OCI-LY3 (cell line): ENCODE measurements at regions not wholly inside any gene's neighbourhood (a gene's known extent, or its start where the extent isn't known, plus 50 kb on each side); places are given as distances from the start of the nearest gene placed in this dataset.

Experiments
- EZH2phosphoT487 ChIP-seq: fragments of 200-600 bp; shearing (Covaris generic); IDR thresholded peaks from 2 replicates; pipeline ENCODE4 v1.6.1; 2018; ENCODE audit warnings: antibody characterized with exemption, mixed run types, low read depth
- TF ChIP-seq, protein P1 (sequence below): fragments of 200-600, 300-600 bp; sonication (generic); IDR thresholded peaks from 2 replicates; pipeline ENCODE4 v1.5.1; 2014; ENCODE audit warnings: antibody characterized with exemption, low read length, low read depth

DNA sequence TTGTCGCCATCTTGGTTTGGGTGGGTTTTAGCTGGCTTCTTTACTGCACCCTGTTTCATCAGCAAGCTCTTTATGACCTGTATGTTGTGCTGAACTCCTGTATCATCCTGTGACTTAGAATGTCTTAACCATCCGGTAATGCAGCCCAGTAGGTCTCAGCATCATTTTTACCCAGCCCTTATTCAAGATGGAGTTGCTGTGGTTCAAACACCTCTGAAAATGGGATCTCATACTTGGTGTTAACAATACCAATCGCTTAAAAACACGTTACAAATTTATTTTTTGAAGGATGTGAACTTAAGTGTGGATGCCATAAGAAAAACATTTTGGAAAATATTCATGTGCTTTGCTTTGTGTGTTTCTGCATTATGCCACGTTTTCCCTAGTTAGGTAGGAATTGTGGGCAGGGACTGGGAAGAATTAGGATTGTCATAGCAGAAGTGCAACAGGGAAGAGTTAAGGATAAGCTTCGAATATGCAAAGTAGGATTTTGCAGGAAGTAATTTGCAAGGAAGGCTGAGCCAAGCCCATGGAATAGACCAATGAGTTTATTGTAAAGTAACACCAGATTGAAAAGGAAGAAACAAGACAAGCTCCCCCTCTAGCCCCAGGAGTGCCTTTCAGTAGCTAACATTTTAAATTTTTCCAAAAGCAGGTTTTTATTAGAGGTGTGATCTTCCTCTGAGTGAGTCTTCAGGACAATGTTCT, 56.4 kb downstream of the PRR15 start:
- TF ChIP-seq, protein P1, sequence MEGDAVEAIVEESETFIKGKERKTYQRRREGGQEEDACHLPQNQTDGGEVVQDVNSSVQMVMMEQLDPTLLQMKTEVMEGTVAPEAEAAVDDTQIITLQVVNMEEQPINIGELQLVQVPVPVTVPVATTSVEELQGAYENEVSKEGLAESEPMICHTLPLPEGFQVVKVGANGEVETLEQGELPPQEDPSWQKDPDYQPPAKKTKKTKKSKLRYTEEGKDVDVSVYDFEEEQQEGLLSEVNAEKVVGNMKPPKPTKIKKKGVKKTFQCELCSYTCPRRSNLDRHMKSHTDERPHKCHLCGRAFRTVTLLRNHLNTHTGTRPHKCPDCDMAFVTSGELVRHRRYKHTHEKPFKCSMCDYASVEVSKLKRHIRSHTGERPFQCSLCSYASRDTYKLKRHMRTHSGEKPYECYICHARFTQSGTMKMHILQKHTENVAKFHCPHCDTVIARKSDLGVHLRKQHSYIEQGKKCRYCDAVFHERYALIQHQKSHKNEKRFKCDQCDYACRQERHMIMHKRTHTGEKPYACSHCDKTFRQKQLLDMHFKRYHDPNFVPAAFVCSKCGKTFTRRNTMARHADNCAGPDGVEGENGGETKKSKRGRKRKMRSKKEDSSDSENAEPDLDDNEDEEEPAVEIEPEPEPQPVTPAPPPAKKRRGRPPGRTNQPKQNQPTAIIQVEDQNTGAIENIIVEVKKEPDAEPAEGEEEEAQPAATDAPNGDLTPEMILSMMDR = no peak
- no peak for TF ChIP-seq EZH2phosphoT487
